GM13976 (cell line): ENCODE measurements at regions not wholly inside any gene's neighbourhood (a gene's known extent, or its start where the extent isn't known, plus 50 kb on each side); places are given as distances from the start of the nearest gene placed in this dataset.

Source experiments
- DNase-seq: peaks from one replicate; pipeline ENCODE4 v3.0.0; 2012; ENCODE audit warnings: low spot score
- in situ Hi-C: fragments of 300-500 bp; cut with MboI; formaldehyde crosslinking; loops from one replicate; pipeline ENCODE4 v1.12.0; 2022; ENCODE audit warnings: low sequenced_read_pairs, mixed read lengths, inconsistent platforms; ENCODE audit not compliant: unreplicated experiment
- TF ChIP-seq, protein P1 (sequence below): IDR thresholded peaks from 2 replicates; pipeline ENCODE4 v1.5.1; 2012; ENCODE audit warnings: borderline replicate concordance, mild to moderate bottlenecking; ENCODE audit not compliant: insufficient read depth; ENCODE audit errors: extremely low read depth, missing control alignments, control extremely low read depth

DNA sequence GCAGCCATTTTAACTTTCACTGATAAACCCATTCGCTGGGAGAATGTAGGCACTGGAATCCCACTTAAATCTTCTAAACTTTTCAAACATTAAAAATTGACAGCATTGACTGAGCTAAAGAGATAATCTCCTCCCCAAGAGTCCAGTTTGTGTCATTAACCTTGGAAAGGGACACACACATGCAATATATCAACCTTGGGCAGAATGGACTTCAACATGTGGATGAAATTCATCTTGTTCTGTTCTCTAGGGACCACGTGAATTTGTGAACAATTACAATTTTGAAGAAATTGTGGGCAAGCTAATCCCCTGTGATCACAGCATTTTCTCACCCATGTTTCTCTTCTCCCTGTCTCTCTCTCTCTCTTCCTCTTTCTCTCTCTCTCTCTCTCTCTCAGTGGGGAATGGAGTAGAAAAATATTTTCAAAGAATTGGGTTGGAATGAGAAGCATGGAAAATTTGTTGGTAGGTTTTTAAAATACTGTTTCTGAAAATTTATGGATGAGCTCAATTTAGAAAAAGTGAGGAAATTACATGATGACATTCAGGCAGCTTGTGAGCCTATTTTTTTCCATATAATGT is 553.7 kb downstream of the EBF1 start:
- TF ChIP-seq, protein P1, sequence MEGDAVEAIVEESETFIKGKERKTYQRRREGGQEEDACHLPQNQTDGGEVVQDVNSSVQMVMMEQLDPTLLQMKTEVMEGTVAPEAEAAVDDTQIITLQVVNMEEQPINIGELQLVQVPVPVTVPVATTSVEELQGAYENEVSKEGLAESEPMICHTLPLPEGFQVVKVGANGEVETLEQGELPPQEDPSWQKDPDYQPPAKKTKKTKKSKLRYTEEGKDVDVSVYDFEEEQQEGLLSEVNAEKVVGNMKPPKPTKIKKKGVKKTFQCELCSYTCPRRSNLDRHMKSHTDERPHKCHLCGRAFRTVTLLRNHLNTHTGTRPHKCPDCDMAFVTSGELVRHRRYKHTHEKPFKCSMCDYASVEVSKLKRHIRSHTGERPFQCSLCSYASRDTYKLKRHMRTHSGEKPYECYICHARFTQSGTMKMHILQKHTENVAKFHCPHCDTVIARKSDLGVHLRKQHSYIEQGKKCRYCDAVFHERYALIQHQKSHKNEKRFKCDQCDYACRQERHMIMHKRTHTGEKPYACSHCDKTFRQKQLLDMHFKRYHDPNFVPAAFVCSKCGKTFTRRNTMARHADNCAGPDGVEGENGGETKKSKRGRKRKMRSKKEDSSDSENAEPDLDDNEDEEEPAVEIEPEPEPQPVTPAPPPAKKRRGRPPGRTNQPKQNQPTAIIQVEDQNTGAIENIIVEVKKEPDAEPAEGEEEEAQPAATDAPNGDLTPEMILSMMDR, result no peak
- no peak for DNase-seq
- in situ Hi-C loops, result no loop called here

DNA sequence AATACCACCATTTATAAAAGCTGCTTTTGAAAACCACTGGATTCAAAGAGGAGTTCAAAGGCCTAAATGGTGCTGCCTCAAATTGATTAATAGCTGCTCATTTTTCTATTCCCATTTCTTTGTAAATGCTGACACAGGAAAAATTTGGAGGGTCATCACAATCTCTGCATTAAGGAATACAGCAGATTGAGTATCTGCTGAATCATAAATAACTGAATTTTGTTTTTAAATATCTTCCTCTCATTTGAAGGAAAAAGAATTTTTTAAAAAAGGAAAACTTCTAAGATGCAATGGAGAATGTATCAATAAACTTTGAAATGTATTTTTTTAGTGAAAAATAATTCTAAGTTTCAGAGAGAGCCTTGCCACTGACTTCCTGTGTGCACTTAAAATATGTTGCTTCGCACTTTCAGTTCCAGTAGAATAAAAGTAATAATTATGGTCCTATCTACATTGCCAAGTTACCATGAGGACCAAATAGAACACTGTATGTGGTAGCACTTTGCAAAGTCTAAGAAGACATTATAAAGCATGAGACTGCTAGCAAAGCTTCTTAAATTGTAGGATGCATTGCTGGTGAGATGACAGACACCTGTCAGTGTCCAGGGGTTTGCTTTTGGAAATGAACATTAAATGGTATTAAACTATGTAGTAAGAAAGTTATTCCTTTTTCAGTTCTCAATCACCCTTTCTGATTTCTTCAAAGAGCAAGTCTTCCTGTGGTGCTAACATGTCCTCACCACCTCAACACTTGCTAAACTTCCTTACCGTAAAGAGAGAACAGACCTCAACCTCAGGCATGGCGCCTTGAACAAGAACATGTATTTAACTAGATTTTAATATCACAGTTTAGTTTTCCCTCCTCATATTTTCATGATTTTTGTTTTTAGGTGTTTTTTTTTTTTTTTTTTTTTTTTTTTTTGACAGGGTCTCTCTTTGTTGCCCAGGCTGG is 555.1 kb downstream of the EBF1 start:
- in situ Hi-C loops, result no loop called here
- TF ChIP-seq, protein P1, result no peak
- DNase-seq, result no peak

DNA sequence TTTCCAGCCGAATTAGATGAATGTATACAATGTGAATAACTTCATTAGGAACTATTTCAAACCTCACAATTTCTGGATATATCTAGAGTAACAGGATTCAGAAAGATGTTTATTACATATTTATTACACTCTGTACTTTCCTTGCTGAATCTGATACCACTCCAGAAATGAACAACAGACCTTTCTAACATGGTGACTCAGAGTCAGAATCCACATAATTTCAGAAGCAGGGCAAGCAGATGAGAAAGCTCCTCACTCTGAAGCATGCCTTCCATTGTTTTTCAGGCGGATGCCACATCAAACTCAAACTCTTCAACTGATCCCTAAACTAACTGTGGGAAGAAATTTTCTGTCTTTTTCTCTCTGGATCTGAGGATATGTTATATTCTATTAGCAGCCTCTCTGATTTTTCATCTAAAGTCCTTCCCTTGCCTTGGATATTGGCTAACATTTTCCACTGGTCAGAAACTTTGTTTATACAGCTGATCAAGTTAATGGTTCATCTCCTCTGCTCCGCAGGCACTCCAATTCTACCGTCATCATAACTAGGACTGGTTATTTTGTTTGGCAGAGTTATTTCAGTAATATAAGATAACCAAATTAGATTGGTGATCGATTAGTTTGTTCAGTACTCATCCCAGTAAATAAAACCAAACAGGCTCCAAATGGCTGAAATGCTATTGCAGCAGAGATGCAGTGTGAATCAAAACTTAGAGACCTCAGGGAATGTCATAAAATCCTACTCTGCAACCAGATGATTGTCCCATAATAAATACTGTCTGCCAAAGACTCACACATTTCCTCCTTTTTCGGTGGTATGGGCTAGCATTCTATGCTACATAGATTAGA is 556.0 kb downstream of the EBF1 start:
- TF ChIP-seq, protein P1, result no peak
- no peak for DNase-seq
- in situ Hi-C loops, result no loop called here

DNA sequence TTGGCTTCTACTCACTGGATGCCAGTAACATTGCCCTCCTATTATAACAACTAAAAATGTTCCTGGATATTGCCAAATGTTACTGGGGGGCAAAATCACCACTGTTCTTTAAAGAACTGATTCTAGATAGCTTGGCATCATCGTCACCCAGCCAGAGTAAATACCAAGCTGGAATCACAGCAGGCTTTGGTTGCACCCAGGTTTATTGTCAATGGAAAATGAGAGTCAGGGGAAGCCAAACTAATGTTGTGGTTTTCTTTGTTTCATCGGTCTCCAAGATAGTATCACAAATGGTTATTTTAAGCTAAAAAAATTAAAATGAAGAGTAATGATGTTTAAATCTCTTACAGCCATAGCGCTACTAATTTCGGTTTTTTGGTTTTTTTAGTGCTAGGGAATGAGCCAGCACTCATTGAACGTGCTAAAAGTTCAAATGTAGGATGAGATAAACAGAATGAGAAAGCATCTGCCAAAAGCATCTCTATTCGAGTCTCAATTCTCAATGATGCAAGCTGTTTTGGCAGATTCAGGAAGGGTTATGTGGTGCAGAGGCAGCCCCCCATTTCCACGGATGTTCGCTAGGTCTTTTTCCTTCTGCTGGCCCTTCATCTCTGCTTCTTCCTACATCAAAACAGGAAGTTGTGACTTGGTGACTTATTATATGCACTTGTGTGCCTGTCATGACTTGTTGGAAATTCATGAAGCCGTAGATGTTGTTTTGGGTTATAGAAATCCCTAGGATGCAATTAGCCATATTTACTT is 558.0 kb downstream of the EBF1 start:
- DNase-seq, result no peak
- TF ChIP-seq, protein P1, result no peak
- in situ Hi-C loops, result no loop called here

DNA sequence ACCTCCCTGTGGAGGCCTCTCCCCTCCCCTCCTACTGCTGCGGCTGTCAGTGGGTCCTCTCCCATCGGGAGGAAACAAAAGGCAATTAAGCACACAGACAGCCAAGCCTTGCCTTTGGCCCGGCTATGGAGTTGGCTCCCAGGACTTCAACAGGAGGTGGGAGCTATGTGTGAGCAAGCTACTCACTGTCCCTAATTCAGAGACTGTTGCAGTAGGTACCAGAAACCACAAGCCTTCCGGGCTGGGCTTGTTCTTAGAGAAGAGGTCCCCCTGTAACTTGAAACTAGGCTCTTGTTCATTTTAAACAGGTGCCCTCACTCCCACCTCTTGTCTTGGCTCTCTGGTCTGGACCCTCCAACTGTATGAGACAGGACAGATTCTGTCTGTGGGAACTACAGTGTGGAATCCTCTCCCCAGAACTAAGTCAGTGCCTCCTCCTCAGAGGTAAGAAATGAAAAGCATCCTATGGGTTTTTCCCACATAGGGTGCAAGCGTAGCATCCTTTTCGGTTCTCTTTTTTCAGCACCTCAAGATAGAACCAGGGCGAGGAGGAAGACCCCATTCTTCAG is 561.1 kb downstream of the EBF1 start:
- in situ Hi-C loops, result no loop called here
- peak; percentile 54 for DNase-seq
- TF ChIP-seq, protein P1, result no peak
